Right ventricle myocardium inferior (tissue), 1 donor: ENCODE measurements at regions not wholly inside any gene's neighbourhood (a gene's known extent, or its start where the extent isn't known, plus 50 kb on each side); places are given as distances from the start of the nearest gene placed in this dataset.
"Not testable (repeated sequence)": the region's sequence is repeated elsewhere in the genome, so short reads cannot be mapped to it uniquely, and the experiment has no call there.

Source experiments
- ATAC-seq: fragments of 200-7000 bp; cut with Tn5 transposase; one replicate; pipeline ENCODE4 v1.9.1; 2020; ENCODE audit warnings: mild to moderate bottlenecking, moderate library complexity
- DNase-seq: peaks from one replicate; pipeline ENCODE4 v3.0.0; 2021; ENCODE audit errors: missing footprints
- intact Hi-C: fragments of 100-400 bp; cut with DNase I; formaldehyde crosslinking; loops from one replicate; pipeline ENCODE4 v1.11.0; 2022
- donor health status: DM: no; HTN: yes; CAD: no; lungs with severe emphysema.

- ATAC-seq, result no peak
- no peak for DNase-seq
- intact Hi-C loops, result no loop called here
Observed at GRCh38 chr4:158958489-158959270, 144.2 kb upstream of the RAPGEF2 start.

GRCh38 chr4:158962393-158962792, 140.5 kb upstream of the RAPGEF2 start:
- intact Hi-C loops, result no loop called here
- no peak for DNase-seq
- ATAC-seq, result no peak

- ATAC-seq, intact Hi-C loops, DNase-seq: not testable (repeated sequence)
Observed at GRCh38 chr4:158963282-158963681, 139.6 kb upstream of the RAPGEF2 start.

DNA sequence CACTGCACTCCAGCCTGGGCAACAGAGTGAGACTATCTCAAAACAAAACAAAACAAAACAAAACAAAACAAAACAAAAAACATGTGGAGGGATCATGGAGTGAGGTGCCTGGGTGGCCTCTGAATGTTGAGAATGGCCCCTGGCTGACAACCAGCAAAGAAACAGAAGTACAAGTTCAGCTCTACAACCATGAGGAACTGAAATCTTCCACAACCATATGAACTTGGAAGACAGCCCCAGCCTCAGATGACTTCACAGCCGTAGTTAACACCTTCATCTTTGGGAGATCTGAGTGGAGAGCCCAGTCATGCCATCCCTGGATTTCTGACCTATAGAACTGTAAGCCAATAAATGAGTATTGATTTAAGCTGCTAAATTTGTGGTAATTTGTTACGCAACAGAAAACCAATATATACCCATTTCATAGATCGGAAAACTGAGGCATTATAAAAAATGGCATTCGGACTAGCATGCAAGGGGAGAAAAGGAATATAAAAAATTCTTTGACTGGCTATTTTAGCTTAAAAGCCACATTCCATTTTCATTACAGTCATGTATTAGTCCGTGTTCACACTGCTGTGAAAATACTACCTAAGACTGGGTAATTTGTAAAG, 138.7 kb upstream of the RAPGEF2 start:
- DNase-seq (no peak), ATAC-seq (no peak)
- intact Hi-C loops, result no loop called here

- intact Hi-C loops, result no loop called here
- ATAC-seq (no peak), DNase-seq (no peak)
Observed at GRCh38 chr4:158964728-158965124, 138.2 kb upstream of the RAPGEF2 start.

DNA sequence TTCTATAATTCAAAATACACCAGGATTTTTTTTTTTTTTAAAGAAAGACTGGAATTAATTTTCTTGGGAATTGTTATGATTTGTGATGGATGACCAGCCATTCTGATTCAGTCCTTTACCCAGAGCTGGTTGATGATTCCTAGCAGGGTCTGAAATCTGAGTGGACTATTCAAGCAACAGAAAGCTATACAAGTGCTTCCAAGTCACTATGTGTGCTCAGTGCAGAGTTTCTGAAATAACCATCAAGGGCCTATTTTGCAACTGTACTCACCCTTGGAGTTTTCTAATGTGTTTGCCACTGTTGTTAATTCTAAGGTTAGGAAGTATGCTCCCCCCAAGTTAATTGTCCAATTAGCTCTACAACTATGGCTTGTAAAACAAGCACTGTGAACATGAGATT, 137.7 kb upstream of the RAPGEF2 start:
- intact Hi-C loops, result no loop called here
- no peak for DNase-seq
- no peak for ATAC-seq

DNA sequence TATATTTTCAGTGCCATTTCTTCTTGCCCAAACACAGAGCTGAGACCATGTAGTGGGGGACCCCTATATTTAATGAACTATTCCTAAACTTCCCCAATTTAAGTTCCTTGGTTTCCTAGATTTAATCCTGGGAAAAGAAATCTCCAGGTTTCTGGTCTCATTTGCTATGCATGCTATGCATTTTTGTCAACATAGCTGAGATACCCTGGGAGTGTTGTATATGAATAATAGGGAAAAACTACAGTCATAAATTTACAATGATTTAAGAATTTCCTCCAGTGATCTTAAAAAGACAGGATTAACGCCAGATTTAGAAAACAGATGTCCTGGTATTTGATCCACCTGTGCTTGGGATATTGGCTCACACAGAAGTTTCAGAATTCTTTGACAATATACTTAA, 136.8 kb upstream of the RAPGEF2 start:
- DNase-seq, result no peak
- no peak for ATAC-seq
- intact Hi-C loops, result no loop called here

DNA sequence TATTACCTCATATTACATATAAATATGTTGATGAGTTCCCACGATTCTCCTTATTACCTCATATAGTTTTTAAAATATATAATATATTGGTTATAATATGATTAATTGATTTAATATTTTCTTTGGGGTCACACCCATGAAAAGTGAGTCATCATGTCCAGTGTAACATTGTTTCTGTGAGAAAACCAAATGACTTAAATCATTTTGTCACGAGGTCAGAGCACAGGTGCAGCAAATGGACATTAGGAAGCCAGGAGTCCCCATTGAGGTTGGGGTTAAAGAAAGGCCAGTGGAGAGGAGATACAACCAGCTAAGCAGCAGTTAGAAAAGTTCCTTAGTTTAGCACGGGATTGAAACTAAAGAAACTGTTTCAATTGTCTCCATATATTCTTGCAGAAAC, 133.9 kb upstream of the RAPGEF2 start:
- no peak for ATAC-seq
- intact Hi-C loops, result no loop called here
- no peak for DNase-seq

GRCh38 chr4:158970812-158971211, 132.1 kb upstream of the RAPGEF2 start:
- intact Hi-C loops, result no loop called here
- ATAC-seq (no peak), DNase-seq (no peak)

DNA sequence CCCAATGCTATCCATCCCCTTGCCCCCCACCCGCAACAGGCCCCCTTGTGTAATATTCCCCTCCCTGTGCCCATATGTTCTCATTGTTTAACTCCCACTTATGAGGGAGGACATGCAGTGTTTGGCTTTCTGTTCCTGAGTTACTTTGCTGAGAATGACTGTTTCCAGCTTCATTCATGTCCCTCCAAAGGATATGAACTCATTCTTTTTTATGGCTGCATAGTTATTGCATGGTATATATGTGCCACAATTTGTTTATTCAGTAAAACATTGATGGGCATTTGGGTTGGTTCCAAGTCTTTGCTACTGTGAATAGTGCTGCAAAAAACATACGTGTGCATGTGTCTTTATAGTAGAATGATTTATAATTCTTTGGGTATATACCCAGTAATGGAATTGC, 128.4 kb upstream of the RAPGEF2 start:
- DNase-seq, intact Hi-C loops, ATAC-seq: not testable (repeated sequence)

DNA sequence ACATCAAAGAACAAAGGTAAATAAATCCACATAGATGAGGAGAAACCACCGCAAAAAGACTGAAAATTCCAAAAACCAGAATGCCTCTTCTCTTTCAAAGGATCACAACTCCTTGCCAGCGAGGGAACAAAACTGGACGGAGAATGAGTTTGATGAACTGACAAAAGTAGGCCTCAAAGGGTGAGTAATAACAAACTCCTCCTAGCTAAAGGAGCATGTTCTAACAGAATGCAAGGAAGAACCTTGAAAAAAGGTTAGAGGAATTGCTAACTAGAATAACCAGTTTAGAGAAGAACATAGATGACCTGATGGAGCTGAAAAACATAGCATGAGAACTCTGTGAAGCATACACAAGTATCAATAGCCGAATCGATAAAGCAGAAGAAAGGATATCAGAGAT, 122.2 kb upstream of the RAPGEF2 start:
- DNase-seq, intact Hi-C loops, ATAC-seq: not testable (repeated sequence)

DNA sequence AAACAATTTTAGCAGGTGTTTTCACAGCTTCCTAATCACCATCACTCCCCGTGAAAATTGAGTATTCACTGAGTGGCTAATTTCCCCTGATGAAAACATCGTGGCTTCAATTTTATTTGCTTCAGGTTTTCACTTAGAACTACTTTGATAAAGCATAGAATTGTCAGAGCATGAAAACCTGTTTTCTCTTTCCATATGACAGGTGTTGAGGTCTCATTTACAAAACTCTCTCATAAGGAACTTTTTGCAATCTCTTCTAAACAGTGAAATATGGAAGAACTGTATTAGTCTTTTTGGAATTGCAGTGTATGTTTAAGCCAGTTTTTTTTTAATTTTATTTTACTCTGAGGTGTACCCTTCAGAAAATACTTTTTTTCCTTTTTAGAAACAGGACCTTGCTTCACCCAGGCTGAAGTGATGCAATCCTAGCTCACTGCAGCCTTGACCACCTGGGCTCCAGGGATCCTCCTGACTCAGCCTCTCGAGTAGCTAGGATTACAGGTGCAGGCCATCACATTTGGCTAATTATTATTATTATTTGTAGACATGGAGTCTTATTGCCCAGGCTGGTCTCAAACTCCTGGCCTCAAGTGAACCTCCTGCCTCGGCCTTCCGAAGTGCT, 111.2 kb upstream of the RAPGEF2 start:
- ATAC-seq (no peak), DNase-seq (no peak)
- intact Hi-C loops, result no loop called here

- no peak for ATAC-seq
- no peak for DNase-seq
- intact Hi-C loops, result no loop called here
Observed at GRCh38 chr4:158993891-158994290, 109.0 kb upstream of the RAPGEF2 start.

GRCh38 chr4:158995040-158995439, 107.8 kb upstream of the RAPGEF2 start:
- no peak for ATAC-seq
- intact Hi-C loops, result no loop called here
- DNase-seq, result no peak

GRCh38 chr4:158995965-158996364, 106.9 kb upstream of the RAPGEF2 start:
- DNase-seq (no peak), ATAC-seq (no peak)
- intact Hi-C loops, result no loop called here

DNA sequence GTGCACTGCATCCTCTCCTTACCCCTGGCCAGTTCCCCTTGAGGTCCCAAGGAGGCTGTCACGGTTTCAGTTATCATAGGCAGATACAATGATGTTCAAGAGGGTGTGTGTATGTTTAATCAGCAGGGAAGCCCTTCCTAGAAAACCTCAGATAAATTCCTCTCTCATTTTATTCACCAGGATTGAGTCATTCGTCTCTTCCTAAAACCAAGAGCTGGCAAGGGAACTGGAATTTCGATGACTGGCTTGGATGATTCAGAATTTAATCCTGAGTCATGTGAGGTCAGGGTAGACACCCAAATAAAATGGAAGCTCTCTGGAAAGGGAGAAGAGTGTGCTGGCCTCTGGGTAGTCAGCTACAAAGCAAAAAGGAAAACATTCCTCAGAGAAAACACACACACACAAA, 106.2 kb upstream of the RAPGEF2 start:
- peak; percentile 56 for ATAC-seq
- intact Hi-C loops, result no loop called here
- DNase-seq, result no peak

DNA sequence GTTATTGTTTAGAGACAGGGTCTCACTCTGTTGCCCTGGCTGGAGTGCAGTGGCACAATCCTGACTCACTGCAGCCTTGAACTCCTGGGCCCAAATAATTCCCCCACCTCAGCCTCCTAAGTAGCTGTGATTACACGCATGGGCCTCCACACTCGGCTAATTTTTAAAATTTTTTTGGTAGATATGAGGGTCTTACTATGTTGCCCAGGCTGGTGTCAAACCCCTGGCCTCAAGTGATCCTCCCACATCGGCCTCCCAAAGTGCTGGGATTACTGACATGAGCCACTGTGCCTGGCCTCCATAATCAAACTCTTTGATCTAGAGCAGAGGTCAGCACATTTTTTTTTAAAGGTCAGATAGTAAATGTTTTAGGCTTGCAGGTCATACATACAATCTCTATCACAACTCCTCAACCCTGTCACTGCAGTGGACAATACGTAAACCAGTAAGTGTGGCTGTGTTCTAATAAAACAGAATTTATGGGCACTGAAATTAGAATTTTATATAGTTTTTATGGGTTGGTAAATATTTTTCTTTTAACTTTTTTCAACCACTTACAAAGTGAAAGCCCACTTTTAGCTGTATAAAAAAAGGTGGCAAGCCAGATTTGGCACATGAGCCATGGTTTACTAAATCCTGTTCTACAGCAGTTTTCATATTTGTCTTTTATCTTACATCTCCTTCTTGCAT, 105.1 kb upstream of the RAPGEF2 start:
- intact Hi-C loops, result no loop called here
- ATAC-seq (no peak), DNase-seq (no peak)

- DNase-seq, result no peak
- ATAC-seq, result no peak
- intact Hi-C loops, result no loop called here
Observed at GRCh38 chr4:158998624-158999023, 104.3 kb upstream of the RAPGEF2 start.

- ATAC-seq, result no peak
- intact Hi-C loops, result no loop called here
Observed at GRCh38 chr4:158999166-158999682, 103.7 kb upstream of the RAPGEF2 start.

More at GRCh38 chr4:158999166-158999682, 103.7 kb upstream of the RAPGEF2 start:
- no peak for DNase-seq
